ENCODE measurements at regions not wholly inside any gene's neighbourhood (a gene's known extent, or its start where the extent isn't known, plus 50 kb on each side); places are given as distances from the start of the nearest gene placed in this dataset.

- no peak overlapping the region for H3K4me3 ChIP-seq
- peaks cover 0 to 13% (median 12%) of the 10 kb centered on the region in 4 donors for H3K9me3 ChIP-seq
- H3K4me1 ChIP-seq, result peaks cover 0 to 32% (median 11%) of the 10 kb centered on the region in 4 donors
- no peaks in the 10 kb centered on the region for H3K36me3 ChIP-seq
- TF ChIP-seq POLR2AphosphoS5 (IDR thresholded peaks at IDR 0.05) (no peak), POLR2A (IDR thresholded peaks at IDR 0.05) (no peak), EP300 (IDR thresholded peaks at IDR 0.05) (no peak), CTCF (IDR thresholded peaks at IDR 0.05) (no peak)
- intact Hi-C loops (cut with DNase I; ENCODE audit: low total_unique reads), result no loop called here
- DNase-seq, result no peak
- H3K27me3 ChIP-seq, result no peaks in the 10 kb centered on the region
- peak overlapping the region in 1 of 5 donors; percentile 5 for H3K27ac ChIP-seq
Observed at GRCh38 chr1:172915271-172915670, 135.5 kb downstream of the TNFSF18 start.

- TF ChIP-seq EP300 (IDR thresholded peaks at IDR 0.05) (no peak), CTCF (IDR thresholded peaks at IDR 0.05) (no peak), POLR2AphosphoS5 (IDR thresholded peaks at IDR 0.05) (no peak), POLR2A (IDR thresholded peaks at IDR 0.05) (no peak)
- Histone ChIP-seq H3K4me3 (no peak overlapping the region), H3K36me3 (no peaks in the 10 kb centered on the region), H3K4me1 (peaks cover 0 to 32% (median 11%) of the 10 kb centered on the region in 4 donors), H3K27me3 (no peaks in the 10 kb centered on the region), H3K27ac (no peak overlapping the region), H3K9me3 (peaks cover 0 to 13% (median 12%) of the 10 kb centered on the region in 4 donors)
- intact Hi-C loops (cut with DNase I; ENCODE audit: low total_unique reads), result no loop called here
- 64 to 93% (median 85%) methylated on average over 2 of the region's 2 CpGs for WGBS, 5 donors
- no peak for DNase-seq
Observed at GRCh38 chr1:172916116-172916515, 134.6 kb downstream of the TNFSF18 start.

- Histone ChIP-seq H3K4me3 (no peak overlapping the region), H3K27me3 (no peaks in the 10 kb centered on the region), H3K27ac (peak overlapping the region in 1 of 5 donors; percentile 16), H3K9me3 (peaks cover 0 to 7% (median 6%) of the 10 kb centered on the region in 4 donors), H3K4me1 (peaks cover 0 to 32% (median 11%) of the 10 kb centered on the region in 4 donors), H3K36me3 (no peaks in the 10 kb centered on the region)
- TF ChIP-seq CTCF (IDR thresholded peaks at IDR 0.05) (no peak), POLR2AphosphoS5 (IDR thresholded peaks at IDR 0.05) (peak in 1 of 3 donors; percentile 47)
- no peak for DNase-seq
- intact Hi-C loops (cut with DNase I; ENCODE audit: low total_unique reads), result no loop called here
- 42 to 71% (median 57%) methylated on average over 2 of the region's 2 CpGs for WGBS, 5 donors
Observed at GRCh38 chr1:172917972-172918371, 132.8 kb downstream of the TNFSF18 start.

- intact Hi-C loops (cut with DNase I; ENCODE audit: low total_unique reads), result no loop called here
- peaks cover 0 to 32% (median 11%) of the 10 kb centered on the region in 4 donors for H3K4me1 ChIP-seq
- no peak for DNase-seq
- no peak overlapping the region for H3K4me3 ChIP-seq
- TF ChIP-seq POLR2AphosphoS5 (IDR thresholded peaks at IDR 0.05), result no peak
- TF ChIP-seq POLR2A (IDR thresholded peaks at IDR 0.05), result no peak
- TF ChIP-seq EP300 (IDR thresholded peaks at IDR 0.05), result no peak
- TF ChIP-seq CTCF (IDR thresholded peaks at IDR 0.05), result no peak
- no peaks in the 10 kb centered on the region for H3K27me3 ChIP-seq
- peaks cover 0 to 2% (median 1%) of the 10 kb centered on the region in 4 donors for H3K9me3 ChIP-seq
- 41 to 59% (median 50%) methylated on average over 2 of the region's 2 CpGs for WGBS, 5 donors
- H3K36me3 ChIP-seq, result no peaks in the 10 kb centered on the region
- H3K27ac ChIP-seq, result no peak overlapping the region
Observed at GRCh38 chr1:172918478-172918877, 132.3 kb downstream of the TNFSF18 start.

Measured in stomach (tissue), 8 donors.